H1 (cell line): ENCODE measurements at regions not wholly inside any gene's neighbourhood (a gene's known extent, or its start where the extent isn't known, plus 50 kb on each side); places are given as distances from the start of the nearest gene placed in this dataset.

ENCODE experiments used
- CTCF ChIA-PET: fragments of 300-600 bp; sonication (Branson Sonifier 250); formaldehyde crosslinking; loops from one replicate; lab custom pipeline; 2021; ENCODE audit not compliant: partially characterized antibody; lab: Charles Lee
- POLR2A ChIA-PET: fragments of 300-600 bp; sonication (Branson Sonifier 250); formaldehyde crosslinking; loops from one replicate; lab custom pipeline; 2021; ENCODE audit warnings: inconsistent platforms; ENCODE audit not compliant: partially characterized antibody; lab: Charles Lee
- DNase-seq, 2 experiments: peaks; one replicate each; pipeline versions ENCODE4 v3.0.0 to v3.0.0-alpha.2; 2010 to 2022; ENCODE audit warnings: low spot score in 2 of 2, low read depth in 1 of 2, mixed read lengths in 1 of 2
- FAIRE-seq: peaks from 2 replicates; lab custom pipeline; 2011; peaks lifted over from hg19 to GRCh38; lab: Jason Lieb, UNC
- H2AFZ ChIP-seq: 2 replicates; pipeline ENCODE4 v1.8.1; 2012; ENCODE audit warnings: low read length, inconsistent platforms
- H2AK5ac ChIP-seq: 2 replicates; pipeline ENCODE4 v1.6.1; 2013; ENCODE audit warnings: low read depth, low read length
- H2BK120ac ChIP-seq: replicated peaks from 2 replicates; pipeline ENCODE3; 2013; ENCODE audit warnings: low read depth, low read length, inconsistent platforms
- H2BK12ac ChIP-seq: 2 replicates; pipeline ENCODE4 v1.6.1; 2013; ENCODE audit warnings: low read depth, low read length
- H2BK15ac ChIP-seq: 2 replicates; pipeline ENCODE4 v1.6.1; 2013; ENCODE audit warnings: low read length
- H2BK20ac ChIP-seq: 2 replicates; pipeline ENCODE4 v1.6.1; 2013; ENCODE audit warnings: low read length
- H2BK5ac ChIP-seq: 2 replicates; pipeline ENCODE4 v1.6.1; 2013; ENCODE audit warnings: low read depth, low read length
- H3K14ac ChIP-seq: 2 replicates; pipeline ENCODE4 v1.6.1; 2013; ENCODE audit warnings: inconsistent platforms; ENCODE audit not compliant: insufficient read length
- H3K18ac ChIP-seq: 2 replicates; pipeline ENCODE4 v1.6.1; 2013; ENCODE audit warnings: low read length; ENCODE audit errors: extremely low read depth
- H3K23ac ChIP-seq: 2 replicates; pipeline ENCODE4 v1.6.1; 2013; ENCODE audit warnings: inconsistent platforms; ENCODE audit not compliant: insufficient read length
- H3K23me2 ChIP-seq: 2 replicates; pipeline ENCODE4 v1.6.1; 2013; ENCODE audit warnings: low read depth, low read length
- H3K27ac ChIP-seq: 2 replicates; pipeline ENCODE4 v1.6.1; 2011; ENCODE audit warnings: low read depth, low read length, inconsistent platforms
- H3K27me3 ChIP-seq, 4 experiments: replicated peaks in 1 of 4; 1 replicate in 1 of 4; 2 replicates in 3 of 4; pipeline versions ENCODE4 v1.6.1 to v1.8.1; 2011 to 2013; ENCODE audit warnings: low read length in 3 of 4, mild to moderate bottlenecking in 3 of 4, inconsistent platforms in 2 of 4, mixed read lengths in 2 of 4, moderate library complexity in 1 of 4; ENCODE audit not compliant: control insufficient read depth in 3 of 4, insufficient read depth in 3 of 4; ENCODE audit errors: extremely low read depth in 1 of 4
- H3K36me3 ChIP-seq, 4 experiments: 2 replicates each; pipeline versions ENCODE4 v1.6.1 to v1.8.1; 2011 to 2013; ENCODE audit warnings: mild to moderate bottlenecking in 4 of 4, low read length in 3 of 4, moderate library complexity in 2 of 4, control low read depth in 1 of 4, inconsistent platforms in 1 of 4; ENCODE audit not compliant: insufficient read depth in 4 of 4, control insufficient read depth in 2 of 4
- H3K4ac ChIP-seq: replicated peaks from 2 replicates; pipeline ENCODE3; 2013; ENCODE audit warnings: low read length, low read depth, mixed read lengths, inconsistent platforms; ENCODE audit not compliant: insufficient read length
- H3K4me1 ChIP-seq, 4 experiments: replicated peaks in 1 of 4; 1 replicate in 1 of 4; 2 replicates in 3 of 4; pipeline versions ENCODE4 v1.6.1 to v1.8.1; 2011 to 2013; ENCODE audit warnings: low read length in 3 of 4, inconsistent platforms in 2 of 4, mixed read lengths in 1 of 4; ENCODE audit not compliant: insufficient read depth in 4 of 4, control insufficient read depth in 3 of 4
- H3K4me2 ChIP-seq, 2 experiments: 2 replicates each; pipeline versions ENCODE4 v1.6.1 to v1.8.1; 2011 to 2013; ENCODE audit warnings: low read depth in 2 of 2, low read length in 2 of 2, control low read depth in 1 of 2, inconsistent platforms in 1 of 2, mild to moderate bottlenecking in 1 of 2; ENCODE audit not compliant: insufficient read depth in 1 of 2
- H3K4me3 ChIP-seq, 4 experiments: fragments of 200-600, 300-600 bp in 1 of 4; sonication (generic), shearing (Covaris generic), sonication (Bioruptor Twin) in 1 of 4; 2 replicates each; pipeline versions ENCODE4 v1.5.1 to v1.8.1; 2011 to 2016; ENCODE audit warnings: low read length in 4 of 4, low read depth in 3 of 4, control low read depth in 2 of 4, inconsistent platforms in 2 of 4, mild to moderate bottlenecking in 2 of 4, mixed read lengths in 1 of 4, moderate library complexity in 1 of 4; ENCODE audit not compliant: insufficient read depth in 2 of 4; ENCODE audit errors: extremely low read depth in 1 of 4
- H3K56ac ChIP-seq: replicated peaks from 2 replicates; pipeline ENCODE3; 2013; ENCODE audit warnings: low read depth, mild to moderate bottlenecking, mixed read lengths, low read length, inconsistent platforms; ENCODE audit not compliant: insufficient read length
- H3K79me1 ChIP-seq: 2 replicates; pipeline ENCODE4 v1.6.1; 2013; ENCODE audit warnings: low read depth, low read length, control low read depth
- H3K79me2 ChIP-seq, 2 experiments: 2 replicates each; pipeline versions ENCODE4 v1.6.1 to v1.8.1; 2012 to 2013; ENCODE audit warnings: low read length in 2 of 2, mild to moderate bottlenecking in 2 of 2, inconsistent platforms in 1 of 2; ENCODE audit not compliant: insufficient read depth in 2 of 2, control insufficient read depth in 1 of 2
- H3K9ac ChIP-seq, 4 experiments: replicated peaks in 1 of 4; 1 replicate in 1 of 4; 2 replicates in 3 of 4; pipeline versions ENCODE4 v1.6.1 to v1.8.1; 2011 to 2013; ENCODE audit warnings: low read depth in 3 of 4, low read length in 3 of 4, control low read depth in 2 of 4, mild to moderate bottlenecking in 2 of 4, moderate library complexity in 2 of 4, inconsistent platforms in 1 of 4; ENCODE audit errors: extremely low read depth in 1 of 4
- H3K9me3 ChIP-seq, 2 experiments: 2 replicates each; pipeline versions ENCODE4 v1.6.1 to v1.8.1; 2012 to 2013; ENCODE audit warnings: mild to moderate bottlenecking in 2 of 2, moderate library complexity in 2 of 2, control low read depth in 1 of 2, inconsistent platforms in 1 of 2, low read depth in 1 of 2, low read length in 1 of 2, mixed read lengths in 1 of 2; ENCODE audit not compliant: insufficient read depth in 2 of 2
- H4K20me1 ChIP-seq, 2 experiments: replicated peaks in 1 of 2; 2 replicates each; pipeline versions ENCODE3 to v1.8.1; 2011 to 2013; ENCODE audit warnings: inconsistent platforms in 2 of 2, low read length in 2 of 2, mild to moderate bottlenecking in 1 of 2; ENCODE audit not compliant: insufficient read depth in 2 of 2, control insufficient read depth in 1 of 2
- H4K5ac ChIP-seq: 2 replicates; pipeline ENCODE4 v1.6.1; 2013; ENCODE audit warnings: low read length, low read depth, mixed read lengths, inconsistent platforms; ENCODE audit not compliant: insufficient read length
- H4K8ac ChIP-seq: 2 replicates; pipeline ENCODE4 v1.8.0; 2013; ENCODE audit warnings: mild to moderate bottlenecking, moderate library complexity, low read length, inconsistent platforms; ENCODE audit not compliant: insufficient read depth; ENCODE audit errors: extremely low read depth
- H4K91ac ChIP-seq: replicated peaks from 2 replicates; pipeline ENCODE3; 2013; ENCODE audit warnings: low read length, mixed read lengths, inconsistent platforms; ENCODE audit not compliant: insufficient read length
- EZH2 ChIP-seq: fragments of 200-600 bp; sonication (generic); IDR thresholded peaks from 2 replicates; pipeline ENCODE4 v1.7.1; 2012; ENCODE audit warnings: low read depth, mild to moderate bottlenecking, moderate library complexity, low read length, inconsistent platforms; ENCODE audit not compliant: severe bottlenecking
- MAFK ChIP-seq: IDR thresholded peaks from 2 replicates; pipeline ENCODE4 v1.6.1; 2012; ENCODE audit warnings: low read depth, mild to moderate bottlenecking, improper control_type of control experiment, low read length
- SUZ12 ChIP-seq: fragments of 200-600 bp; sonication (generic); IDR thresholded peaks from 2 replicates; pipeline ENCODE4 v1.6.1; 2012; ENCODE audit warnings: mild to moderate bottlenecking, inconsistent platforms, low read length, moderate library complexity, mixed read lengths
- TAF7 ChIP-seq: optimal IDR thresholded peaks from 2 replicates; pipeline ENCODE3; 2011; ENCODE audit warnings: low read depth, mild to moderate bottlenecking, inconsistent platforms, low read length, moderate library complexity, borderline replicate concordance
- WGBS, 2 experiments: shearing (Covaris generic) in 1 of 2; methylation state at CpG; one replicate each; pipeline versions ENCODE4 v1.1.6 to v1.1.7; 2013 to 2015; ENCODE audit warnings: low lambda C conversion rate in 2 of 2, mixed read lengths in 2 of 2, inconsistent platforms in 1 of 2, low coverage in 1 of 2, missing lambda C conversion rate in 1 of 2; ENCODE audit not compliant: insufficient replicate concordance in 2 of 2, insufficient coverage in 1 of 2, insufficient read length in 1 of 2; ENCODE audit errors: extremely low coverage in 1 of 2, missing lambda C conversion rate in 1 of 2; 5-methylcytosine and 5-hydroxymethylcytosine counted together

DNA sequence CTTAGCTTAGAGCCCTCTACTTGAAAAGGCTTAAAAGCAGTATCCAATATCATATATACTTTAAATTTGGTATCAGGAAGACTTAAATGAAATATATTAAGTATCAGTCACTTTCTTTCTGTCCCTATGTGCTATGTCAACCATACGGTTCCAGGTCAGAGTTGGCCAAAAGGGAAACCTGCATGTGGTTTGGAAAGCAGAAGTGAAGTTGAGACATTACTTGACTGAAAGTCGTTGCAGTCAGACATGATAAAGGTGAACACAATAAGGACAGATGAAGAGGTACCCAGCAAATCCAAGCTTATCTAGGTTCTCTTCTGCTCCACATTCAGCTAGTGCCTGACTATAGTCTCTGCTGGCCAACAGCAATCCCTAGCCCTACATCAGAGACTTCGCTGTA, 336.8 kb downstream of the KCNA4 start:
- H4K5ac ChIP-seq = no peak overlapping the region
- no peaks in the 10 kb centered on the region for H3K79me1 ChIP-seq
- H2BK5ac ChIP-seq = no peak overlapping the region
- H2BK15ac ChIP-seq = no peak overlapping the region
- H2BK120ac ChIP-seq = no peak overlapping the region
- no peaks in the 10 kb centered on the region for H3K9me3 ChIP-seq
- no peak overlapping the region for H3K56ac ChIP-seq
- TF ChIP-seq SUZ12 = no peak
- no peak for TF ChIP-seq MAFK
- no peak for TF ChIP-seq EZH2
- TF ChIP-seq TAF7 = no peak
- no peak overlapping the region for H2BK12ac ChIP-seq
- POLR2A ChIA-PET = no interaction called here
- H2AFZ ChIP-seq = no peak overlapping the region
- no peak overlapping the region for H3K27ac ChIP-seq
- no peak overlapping the region for H3K18ac ChIP-seq
- H3K9ac ChIP-seq = no peak overlapping the region
- no peaks in the 10 kb centered on the region for H3K79me2 ChIP-seq
- H2AK5ac ChIP-seq = no peak overlapping the region
- CTCF ChIA-PET = interaction anchor here (0.8 to 1.0 kb wide), 2 partner anchors 28 to 45 kb away, joined by 3 read pairs; no protein-coding TSS in a partner anchor
- no peak overlapping the region for H3K4me2 ChIP-seq
- no peak for DNase-seq
- no peaks in the 10 kb centered on the region for H3K36me3 ChIP-seq
- H3K4me1 ChIP-seq = no peaks in the 10 kb centered on the region
- no peak overlapping the region for H3K14ac ChIP-seq
- FAIRE-seq = no peak
- no peak overlapping the region for H4K91ac ChIP-seq
- no peak overlapping the region for H3K4ac ChIP-seq
- no peak overlapping the region for H3K4me3 ChIP-seq
- H2BK20ac ChIP-seq = no peak overlapping the region
- H3K23ac ChIP-seq = no peak overlapping the region
- H4K20me1 ChIP-seq = no peaks in the 10 kb centered on the region
- H3K27me3 ChIP-seq = no peaks in the 10 kb centered on the region
- WGBS, 2 experiments = 88% methylated on average over 3 of the region's 3 CpGs; no CpG with 5 or more reads in 1 of the 2 experiments
- no peaks in the 10 kb centered on the region for H3K23me2 ChIP-seq
- H4K8ac ChIP-seq = no peak overlapping the region
